OCI-LY1 (cell line): ENCODE measurements at regions not wholly inside any gene's neighbourhood (a gene's known extent, or its start where the extent isn't known, plus 50 kb on each side); places are given as distances from the start of the nearest gene placed in this dataset.

ENCODE experiments used
- H2AFZ ChIP-seq: fragments of 200-600 bp; sonication (generic), shearing (Covaris generic); 2 replicates; pipeline ENCODE4 v1.6.0; 2014; ENCODE audit warnings: antibody characterized with exemption, mild to moderate bottlenecking, low read length
- H3F3A ChIP-seq: fragments of 200-600 bp; sonication (generic), shearing (Covaris generic); 2 replicates; pipeline ENCODE4 v1.6.0; 2014; ENCODE audit warnings: mild to moderate bottlenecking, antibody characterized with exemption, low read length, moderate library complexity; ENCODE audit not compliant: insufficient read depth
- H3K27ac ChIP-seq: fragments of 200-600 bp; sonication (generic); 2 replicates; pipeline ENCODE4 v1.5.1; 2014; ENCODE audit warnings: low read length, mixed run types, mild to moderate bottlenecking, low read depth; ENCODE audit not compliant: poor library complexity, severe bottlenecking
- H3K27me3 ChIP-seq: fragments of 200-600 bp; sonication (generic); 2 replicates; pipeline ENCODE4 v1.6.0; 2014; ENCODE audit warnings: antibody characterized with exemption, mild to moderate bottlenecking, low read length, moderate library complexity; ENCODE audit not compliant: insufficient read depth
- H3K36me3 ChIP-seq: fragments of 200-600 bp; sonication (generic); 2 replicates; pipeline ENCODE4 v1.6.1; 2014; ENCODE audit warnings: mild to moderate bottlenecking, antibody characterized with exemption, low read length, moderate library complexity, mixed read lengths; ENCODE audit not compliant: insufficient read depth
- H3K4me1 ChIP-seq: fragments of 200-600 bp; sonication (generic); 2 replicates; pipeline ENCODE4 v1.5.1; 2014; ENCODE audit warnings: mild to moderate bottlenecking, low read length, moderate library complexity; ENCODE audit not compliant: insufficient read depth, severe bottlenecking
- H3K4me2 ChIP-seq: fragments of 200-600 bp; sonication (generic), shearing (Covaris generic); 2 replicates; pipeline ENCODE4 v1.6.1; 2014; ENCODE audit warnings: low read length
- H3K4me3 ChIP-seq: fragments of 200-600 bp; sonication (generic); 2 replicates; pipeline ENCODE4 v1.5.1; 2014; ENCODE audit warnings: low read length, low read depth, mild to moderate bottlenecking, mixed read lengths; ENCODE audit not compliant: poor library complexity, severe bottlenecking
- H3K79me2 ChIP-seq: fragments of 200-600 bp; shearing (Covaris generic); 2 replicates; pipeline ENCODE4 v1.6.1; 2016; ENCODE audit warnings: mixed run types, low read length, mixed read lengths; ENCODE audit not compliant: insufficient read depth
- H3K9ac ChIP-seq: fragments of 200-600 bp; sonication (generic), shearing (Covaris generic); 2 replicates; pipeline ENCODE4 v1.6.1; 2014; ENCODE audit warnings: mild to moderate bottlenecking, low read length, mixed read lengths
- H3K9me2 ChIP-seq: fragments of 200-600 bp; sonication (generic), shearing (Covaris generic); 2 replicates; pipeline ENCODE4 v1.6.1; 2014; ENCODE audit warnings: low read depth, mild to moderate bottlenecking, low read length, mixed read lengths
- H3K9me3 ChIP-seq: fragments of 200-600 bp; shearing (Covaris generic); 2 replicates; pipeline ENCODE4 v1.6.1; 2014; ENCODE audit warnings: low read length, mixed read lengths
- H4K20me1 ChIP-seq: fragments of 200-600 bp; sonication (generic), shearing (Covaris generic); 2 replicates; pipeline ENCODE4 v1.6.0; 2016; ENCODE audit warnings: mild to moderate bottlenecking, low read length; ENCODE audit not compliant: insufficient read depth
- CTCF ChIP-seq: fragments of 200-600 bp; sonication (generic), shearing (Covaris generic); IDR thresholded peaks from 2 replicates; pipeline ENCODE4 v1.5.1; 2017; ENCODE audit warnings: mild to moderate bottlenecking, antibody characterized with exemption, low read length, moderate library complexity, mixed read lengths
- EZH2 ChIP-seq: fragments of 200-600 bp; sonication (generic), shearing (Covaris generic); IDR thresholded peaks from 2 replicates; pipeline ENCODE4 v1.8.0; 2017; ENCODE audit warnings: borderline replicate concordance, mixed run types, mild to moderate bottlenecking, antibody characterized with exemption, low read length, moderate library complexity, mixed read lengths

- Histone ChIP-seq H3K79me2 (no peaks in the 10 kb centered on the region), H3K27ac (no peak overlapping the region), H4K20me1 (no peaks in the 10 kb centered on the region), H3K4me2 (no peak overlapping the region), H3K9me3 (no peaks in the 10 kb centered on the region), H3K9me2 (no peaks in the 10 kb centered on the region), H3F3A (no peaks in the 10 kb centered on the region), H3K36me3 (no peaks in the 10 kb centered on the region), H2AFZ (no peak overlapping the region), H3K9ac (no peak overlapping the region), H3K4me1 (no peaks in the 10 kb centered on the region), H3K27me3 (no peaks in the 10 kb centered on the region), H3K4me3 (no peak overlapping the region)
- TF ChIP-seq EZH2 (no peak), CTCF (no peak)
Measured at GRCh38 chr6:154942770-154943169, 52.3 kb upstream of the TIAM2 start.

- H3K9ac ChIP-seq, result no peak overlapping the region
- TF ChIP-seq CTCF (no peak), EZH2 (no peak)
- H3K4me2 ChIP-seq, result no peak overlapping the region
- H3K4me1 ChIP-seq, result peaks cover under 1% of the 10 kb centered on the region
- no peaks in the 10 kb centered on the region for H3F3A ChIP-seq
- no peaks in the 10 kb centered on the region for H4K20me1 ChIP-seq
- H3K79me2 ChIP-seq, result no peaks in the 10 kb centered on the region
- no peak overlapping the region for H3K4me3 ChIP-seq
- no peaks in the 10 kb centered on the region for H3K9me3 ChIP-seq
- no peaks in the 10 kb centered on the region for H3K9me2 ChIP-seq
- H3K36me3 ChIP-seq, result no peaks in the 10 kb centered on the region
- H3K27me3 ChIP-seq, result no peaks in the 10 kb centered on the region
- no peak overlapping the region for H3K27ac ChIP-seq
- no peak overlapping the region for H2AFZ ChIP-seq
Measured at GRCh38 chr6:154945271-154945890, 49.7 kb upstream of the TIAM2 start.
